Endometrium (tissue), 2 donors: ENCODE measurements at regions not wholly inside any gene's neighbourhood (a gene's known extent, or its start where the extent isn't known, plus 50 kb on each side); places are given as distances from the start of the nearest gene placed in this dataset.

ENCODE experiments used
- FAIRE-seq: peaks from 2 replicates; lab custom pipeline; 2012; peaks lifted over from hg19 to GRCh38; lab: Jason Lieb, UNC
- donor health status: control.
- donor health status: control.

GRCh38 chr3:187954873-187955586 lies 198.9 kb upstream of the LPP start:
- FAIRE-seq: no peak

GRCh38 chr3:187955587-187955952 lies 198.4 kb upstream of the LPP start:
- no peak for FAIRE-seq

GRCh38 chr3:187957165-187957581 lies 196.8 kb upstream of the LPP start:
- no peak for FAIRE-seq

GRCh38 chr3:187957582-187957981 lies 196.4 kb upstream of the LPP start:
- no peak for FAIRE-seq

- no peak for FAIRE-seq
These were observed 195.4 kb upstream of the LPP start for GRCh38 chr3:187958432-187959003.

GRCh38 chr3:187960820-187961219 lies 193.1 kb upstream of the LPP start:
- FAIRE-seq: no peak

- FAIRE-seq: no peak
These were observed 192.6 kb upstream of the LPP start for GRCh38 chr3:187961366-187961765.

GRCh38 chr3:187963003-187963676 lies 190.8 kb upstream of the LPP start:
- FAIRE-seq: no peak

- FAIRE-seq: no peak
These were observed 190.1 kb upstream of the LPP start for GRCh38 chr3:187963677-187964385.

GRCh38 chr3:187964760-187965159 lies 189.2 kb upstream of the LPP start:
- no peak for FAIRE-seq

GRCh38 chr3:187966096-187966495 lies 187.9 kb upstream of the LPP start:
- FAIRE-seq: no peak

GRCh38 chr3:187966636-187967406 lies 187.1 kb upstream of the LPP start:
- no peak for FAIRE-seq

- no peak for FAIRE-seq
These were observed 186.0 kb upstream of the LPP start for GRCh38 chr3:187967993-187968392.

GRCh38 chr3:187968883-187969580 lies 184.9 kb upstream of the LPP start:
- FAIRE-seq: no peak

- FAIRE-seq: no peak
These were observed 184.4 kb upstream of the LPP start for GRCh38 chr3:187969581-187969950.

- no peak for FAIRE-seq
These were observed 183.9 kb upstream of the LPP start for GRCh38 chr3:187970106-187970505.

GRCh38 chr3:187971629-187972028 lies 182.3 kb upstream of the LPP start:
- FAIRE-seq: no peak

GRCh38 chr3:187972454-187972853 lies 181.5 kb upstream of the LPP start:
- no peak for FAIRE-seq

- FAIRE-seq: no peak
These were observed 179.7 kb upstream of the LPP start for GRCh38 chr3:187973977-187974870.

GRCh38 chr3:187974871-187975271 lies 179.1 kb upstream of the LPP start:
- FAIRE-seq: no peak
